ENCODE measurements at regions not wholly inside any gene's neighbourhood (a gene's known extent, or its start where the extent isn't known, plus 50 kb on each side); places are given as distances from the start of the nearest gene placed in this dataset.

DNA sequence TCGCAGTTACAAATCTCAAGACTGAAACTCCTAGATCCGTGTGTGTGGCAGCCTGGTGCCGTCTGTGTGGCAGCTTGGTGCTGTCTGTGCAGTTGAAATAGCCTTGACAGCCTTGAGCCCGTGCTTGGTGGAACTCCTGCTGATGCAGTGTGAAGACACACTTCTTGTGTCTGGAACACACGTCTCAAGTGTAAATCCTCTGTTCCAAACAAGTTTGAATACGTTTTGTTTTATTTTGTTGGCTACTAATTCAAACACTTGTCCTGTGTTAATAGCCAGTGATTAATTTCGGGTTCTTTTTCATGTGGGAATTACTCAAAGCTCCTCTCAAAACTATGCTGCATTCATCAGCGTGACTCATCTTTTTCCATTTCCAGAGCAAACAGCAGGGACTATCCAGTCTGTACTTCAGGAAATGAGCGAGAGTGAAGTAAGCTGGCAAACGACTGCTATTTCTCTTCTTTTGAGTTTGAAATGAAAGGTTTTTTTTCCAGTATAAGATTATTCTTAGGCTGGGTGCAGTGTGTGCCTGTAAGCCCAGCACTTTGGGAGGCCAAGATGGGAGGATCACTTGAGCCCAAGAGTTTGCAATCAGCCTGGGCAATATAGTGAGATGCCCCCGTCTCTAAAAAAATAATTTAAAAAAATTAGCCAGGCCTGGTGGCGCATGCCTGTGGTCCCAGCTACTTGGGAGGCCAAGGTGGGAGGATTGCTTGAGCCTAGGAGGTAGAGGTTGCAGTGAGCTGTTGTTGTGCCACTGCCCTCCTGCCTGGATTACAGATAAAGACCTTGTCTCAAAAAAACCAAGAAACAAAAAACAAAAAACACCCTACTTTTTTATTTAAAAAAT is 152.9 kb downstream of the SPP2 start:
- TF ChIP-seq CTCF (IDR thresholded peaks at IDR 0.05): no peak
- intact Hi-C loops (cut with micrococcal nuclease): no loop called here
- Mint-ChIP-seq H3K4me1 (no peaks in the 10 kb centered on the region), H3K27ac (no peak overlapping the region), H3K4me3 (no peak overlapping the region), H3K27me3 (ENCODE audit: low read depth in 3 of 3) (peaks cover 0 to 5% (median 4%) of the 10 kb centered on the region in 3 donors), H3K9me3 (peaks cover 0 to 8% (median 3%) of the 10 kb centered on the region in 7 donors), H3K36me3 (no peaks in the 10 kb centered on the region)
- no peaks in the 10 kb centered on the region for H3K36me3 ChIP-seq (replicated peaks in 1 of 2; ENCODE audit: control insufficient read depth in 1 of 2, insufficient read depth in 2 of 2, low read length in 2 of 2)
- no peak overlapping the region for H3K4me3 ChIP-seq (replicated peaks in 1 of 3; ENCODE audit: low read depth in 2 of 3, low read length in 3 of 3)
- no peaks in the 10 kb centered on the region for H3K79me2 ChIP-seq (ENCODE audit: insufficient read depth, low read length)
- H2AFZ ChIP-seq (ENCODE audit: insufficient read depth, low read depth, low read length, poor library complexity, severe bottlenecking): no peak overlapping the region
- no peaks in the 10 kb centered on the region for H4K20me1 ChIP-seq (ENCODE audit: insufficient read depth, low read length)
- H3K4me1 ChIP-seq (ENCODE audit: control insufficient read depth in 1 of 2, insufficient read depth in 2 of 2, low read length in 2 of 2): no peaks in the 10 kb centered on the region
- H3K9ac ChIP-seq (ENCODE audit: insufficient read depth, low read length, poor library complexity, severe bottlenecking): no peak overlapping the region
- H3K9me3 ChIP-seq (replicated peaks in 1 of 2; ENCODE audit: control insufficient read depth in 1 of 2, insufficient read depth in 1 of 2, low read length in 2 of 2): no peaks in the 10 kb centered on the region
- H3K27me3 ChIP-seq (ENCODE audit: control insufficient read depth in 2 of 2, insufficient read depth in 2 of 2, low read length in 2 of 2): no peaks in the 10 kb centered on the region
- no peak overlapping the region for H3K4me2 ChIP-seq (replicated peaks; ENCODE audit: extremely low read depth, low read length, poor library complexity, severe bottlenecking)
- DNase-seq: no peak
- no peak overlapping the region for H3K27ac ChIP-seq (ENCODE audit: low read depth in 1 of 2, low read length in 2 of 2)
- 85% methylated on average over 8 of the region's 12 CpGs for WGBS (ENCODE audit: insufficient coverage)

DNA sequence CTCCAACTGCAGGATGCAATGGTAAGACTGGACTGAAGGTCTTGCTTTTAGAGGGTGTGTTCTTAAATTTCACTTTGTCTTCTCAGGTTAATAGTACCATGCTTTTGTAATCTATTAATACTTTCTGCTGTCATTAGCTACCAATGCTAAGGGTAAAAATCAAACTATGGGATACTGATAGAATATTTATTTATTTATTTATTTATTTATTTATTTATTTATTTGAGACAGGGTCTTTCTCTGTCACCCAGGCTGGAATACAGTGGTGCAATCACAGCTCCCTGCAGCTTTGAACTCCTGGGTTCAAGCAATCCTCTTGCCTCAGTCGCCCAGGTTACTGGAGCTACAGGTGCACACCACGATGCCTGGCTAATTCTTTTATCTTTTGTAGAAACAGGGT is 152.1 kb downstream of the SPP2 start:
- no peaks in the 10 kb centered on the region for H3K4me1 ChIP-seq (ENCODE audit: control insufficient read depth in 1 of 2, insufficient read depth in 2 of 2, low read length in 2 of 2)
- no peak overlapping the region for H3K27ac ChIP-seq (ENCODE audit: low read depth in 1 of 2, low read length in 2 of 2)
- no peaks in the 10 kb centered on the region for H3K79me2 ChIP-seq (ENCODE audit: insufficient read depth, low read length)
- no peak overlapping the region for H3K9ac ChIP-seq (ENCODE audit: insufficient read depth, low read length, poor library complexity, severe bottlenecking)
- peaks cover 0 to 8% (median 3%) of the 10 kb centered on the region in 7 donors for H3K9me3 Mint-ChIP-seq
- H2AFZ ChIP-seq (ENCODE audit: insufficient read depth, low read depth, low read length, poor library complexity, severe bottlenecking): no peak overlapping the region
- no peak overlapping the region for H3K27ac Mint-ChIP-seq
- H4K20me1 ChIP-seq (ENCODE audit: insufficient read depth, low read length): no peaks in the 10 kb centered on the region
- intact Hi-C loops (cut with micrococcal nuclease): no loop called here
- H3K4me1 Mint-ChIP-seq: no peaks in the 10 kb centered on the region
- no peaks in the 10 kb centered on the region for H3K27me3 ChIP-seq (ENCODE audit: control insufficient read depth in 2 of 2, insufficient read depth in 2 of 2, low read length in 2 of 2)
- peaks cover 0 to 6% (median 5%) of the 10 kb centered on the region in 3 donors for H3K27me3 Mint-ChIP-seq (ENCODE audit: low read depth in 3 of 3)
- H3K4me2 ChIP-seq (replicated peaks; ENCODE audit: extremely low read depth, low read length, poor library complexity, severe bottlenecking): no peak overlapping the region
- H3K36me3 ChIP-seq (replicated peaks in 1 of 2; ENCODE audit: control insufficient read depth in 1 of 2, insufficient read depth in 2 of 2, low read length in 2 of 2): no peaks in the 10 kb centered on the region
- 74% methylated on average over 2 of the region's 2 CpGs for WGBS (ENCODE audit: insufficient coverage)
- TF ChIP-seq CTCF (IDR thresholded peaks at IDR 0.05): no peak
- DNase-seq: no peak
- no peaks in the 10 kb centered on the region for H3K9me3 ChIP-seq (replicated peaks in 1 of 2; ENCODE audit: control insufficient read depth in 1 of 2, insufficient read depth in 1 of 2, low read length in 2 of 2)
- no peak overlapping the region for H3K4me3 ChIP-seq (replicated peaks in 1 of 3; ENCODE audit: low read depth in 2 of 3, low read length in 3 of 3)
- H3K4me3 Mint-ChIP-seq: no peak overlapping the region
- H3K36me3 Mint-ChIP-seq: no peaks in the 10 kb centered on the region
